ENCODE measurements at regions not wholly inside any gene's neighbourhood (a gene's known extent, or its start where the extent isn't known, plus 50 kb on each side); places are given as distances from the start of the nearest gene placed in this dataset.

GRCh38 chr16:80436510-80436909, 104.3 kb upstream of the DYNLRB2 start:
- TF ChIP-seq EZH2 (IDR thresholded peaks at IDR 0.05) (no peak), POLR2AphosphoS5 (IDR thresholded peaks at IDR 0.05; ENCODE audit: borderline replicate concordance, low read depth, low read length) (no peak), FOXP2 (optimal IDR thresholded peaks at IDR 0.05; ENCODE audit: control extremely low read depth, extremely low read length, insufficient read depth) (no peak)
